ENCODE measurements at regions not wholly inside any gene's neighbourhood (a gene's known extent, or its start where the extent isn't known, plus 50 kb on each side); places are given as distances from the start of the nearest gene placed in this dataset.

GRCh38 chr11:126113963-126114362, 51.3 kb upstream of the CDON start:
- 37 to 44% methylated on average over 4 of the region's 4 CpGs for WGBS, 2 donors
- intact Hi-C loops (cut with DNase I; ENCODE audit: low total_unique reads): no loop called here
- no peak for DNase-seq (ENCODE audit: low spot score in 2 of 2)
- TF ChIP-seq, protein P1, sequence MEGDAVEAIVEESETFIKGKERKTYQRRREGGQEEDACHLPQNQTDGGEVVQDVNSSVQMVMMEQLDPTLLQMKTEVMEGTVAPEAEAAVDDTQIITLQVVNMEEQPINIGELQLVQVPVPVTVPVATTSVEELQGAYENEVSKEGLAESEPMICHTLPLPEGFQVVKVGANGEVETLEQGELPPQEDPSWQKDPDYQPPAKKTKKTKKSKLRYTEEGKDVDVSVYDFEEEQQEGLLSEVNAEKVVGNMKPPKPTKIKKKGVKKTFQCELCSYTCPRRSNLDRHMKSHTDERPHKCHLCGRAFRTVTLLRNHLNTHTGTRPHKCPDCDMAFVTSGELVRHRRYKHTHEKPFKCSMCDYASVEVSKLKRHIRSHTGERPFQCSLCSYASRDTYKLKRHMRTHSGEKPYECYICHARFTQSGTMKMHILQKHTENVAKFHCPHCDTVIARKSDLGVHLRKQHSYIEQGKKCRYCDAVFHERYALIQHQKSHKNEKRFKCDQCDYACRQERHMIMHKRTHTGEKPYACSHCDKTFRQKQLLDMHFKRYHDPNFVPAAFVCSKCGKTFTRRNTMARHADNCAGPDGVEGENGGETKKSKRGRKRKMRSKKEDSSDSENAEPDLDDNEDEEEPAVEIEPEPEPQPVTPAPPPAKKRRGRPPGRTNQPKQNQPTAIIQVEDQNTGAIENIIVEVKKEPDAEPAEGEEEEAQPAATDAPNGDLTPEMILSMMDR (IDR thresholded peaks at IDR 0.05): no peak
- TF ChIP-seq POLR2A (IDR thresholded peaks at IDR 0.05): no peak
- no peak overlapping the region for H3K4me3 ChIP-seq (ENCODE audit: low read depth, poor library complexity, severe bottlenecking)

DNA sequence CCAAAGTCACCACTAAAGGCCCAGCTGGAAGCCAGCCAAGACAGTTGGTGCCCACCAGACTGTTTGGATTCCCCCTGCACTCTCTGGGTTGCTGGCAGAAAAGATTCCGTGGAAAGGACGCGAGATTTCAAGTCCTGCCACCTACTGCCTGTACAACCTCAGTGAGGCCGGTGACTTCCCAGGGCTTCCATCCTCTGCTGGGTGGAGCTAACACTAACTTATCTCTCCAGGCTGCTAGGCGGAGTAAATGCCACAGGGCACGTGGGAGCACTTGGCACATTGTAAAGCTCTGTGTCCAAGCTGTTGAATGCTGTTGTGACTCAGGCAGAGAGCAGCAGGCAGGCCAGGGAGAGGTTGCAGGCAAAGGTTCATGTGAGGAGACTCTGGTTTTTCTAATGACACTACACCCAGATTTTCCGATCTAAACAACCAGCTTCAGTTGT, 50.9 kb upstream of the CDON start:
- H3K4me3 ChIP-seq (ENCODE audit: low read depth, poor library complexity, severe bottlenecking): no peak overlapping the region
- WGBS, 2 donors: 26% methylated on average over 7 of the region's 7 CpGs
- TF ChIP-seq, protein P1 (IDR thresholded peaks at IDR 0.05): no peak
- TF ChIP-seq POLR2A (IDR thresholded peaks at IDR 0.05): no peak
- DNase-seq (ENCODE audit: low spot score in 2 of 2): peak; percentile 90 to 97
- intact Hi-C loops (cut with DNase I; ENCODE audit: low total_unique reads): no loop called here

GRCh38 chr11:126113012-126113411, 50.3 kb upstream of the CDON start:
- TF ChIP-seq POLR2A (IDR thresholded peaks at IDR 0.05): no peak
- TF ChIP-seq, protein P1 (IDR thresholded peaks at IDR 0.05): no peak
- whole genome bisulfite sequencing, 2 donors: 62 to 69% methylated on average over 9 of the region's 9 CpGs
- DNase-seq (ENCODE audit: low spot score in 2 of 2): no peak
- no peak overlapping the region for H3K4me3 ChIP-seq (ENCODE audit: low read depth, poor library complexity, severe bottlenecking)
- intact Hi-C loops (cut with DNase I; ENCODE audit: low total_unique reads): no loop called here

GRCh38 chr11:126112547-126112946, 49.9 kb upstream of the CDON start:
- WGBS, 2 donors: 58% methylated on average over 14 of the region's 14 CpGs
- peak in 1 of 2 donors; percentile 53 for DNase-seq (ENCODE audit: low spot score in 2 of 2)
- no peak for TF ChIP-seq POLR2A (IDR thresholded peaks at IDR 0.05)
- TF ChIP-seq, protein P1 (IDR thresholded peaks at IDR 0.05): no peak
- no peak overlapping the region for H3K4me3 ChIP-seq (ENCODE audit: low read depth, poor library complexity, severe bottlenecking)
- intact Hi-C loops (cut with DNase I; ENCODE audit: low total_unique reads): no loop called here

Data from lower leg skin (tissue), 4 donors.